ENCODE measurements at regions not wholly inside any gene's neighbourhood (a gene's known extent, or its start where the extent isn't known, plus 50 kb on each side); places are given as distances from the start of the nearest gene placed in this dataset.
A peak's percentile ranks its signal among the peaks of the same experiment; 100 is the strongest.

DNA sequence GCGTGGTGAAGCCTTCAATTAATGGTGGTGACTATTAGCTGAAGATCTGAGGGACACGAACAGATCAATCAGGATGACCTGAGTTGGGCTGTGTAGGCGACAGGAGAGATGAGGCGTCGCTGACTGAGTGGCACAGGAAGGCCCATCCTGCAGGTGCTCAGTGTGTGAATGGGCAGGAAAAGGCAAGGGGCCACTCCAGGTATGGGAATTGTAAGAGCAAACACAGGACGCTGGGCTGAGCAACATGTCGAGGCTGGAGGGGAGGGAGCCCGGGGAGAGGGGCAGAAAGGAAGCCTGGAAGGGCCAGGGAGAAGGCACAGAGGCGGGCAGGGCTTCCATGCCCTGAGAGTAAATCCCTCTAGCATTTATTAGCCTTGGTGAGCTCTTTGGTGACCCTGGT lies 151.0 kb downstream of the VEGFA start (continued):
- TF ChIP-seq CXXC5 (CRISPR knock-in tag; IDR thresholded peaks at IDR 0.05) (0 out of 2 replicates have a peak, but pooled peaks have one; percentile 13), PML (IDR thresholded peaks at IDR 0.05; ENCODE audit: low read length) (no peak), FOXA3 (CRISPR knock-in tag; conservative IDR thresholded peaks at IDR 0.05 in 1 of 2, IDR thresholded peaks at IDR 0.05 in 1 of 2) (no peak), YY1 (IDR thresholded peaks at IDR 0.05; ENCODE audit: borderline replicate concordance in 1 of 3, control insufficient read depth in 1 of 3, extremely low read depth in 1 of 3, insufficient read depth in 3 of 3, insufficient read length in 1 of 3, insufficient replicate concordance in 2 of 3, low read depth in 1 of 3, low read length in 2 of 3) (no peak), CREM (IDR thresholded peaks at IDR 0.05; ENCODE audit: low read depth) (no peak)
- TF ChIP-seq, protein P1, sequence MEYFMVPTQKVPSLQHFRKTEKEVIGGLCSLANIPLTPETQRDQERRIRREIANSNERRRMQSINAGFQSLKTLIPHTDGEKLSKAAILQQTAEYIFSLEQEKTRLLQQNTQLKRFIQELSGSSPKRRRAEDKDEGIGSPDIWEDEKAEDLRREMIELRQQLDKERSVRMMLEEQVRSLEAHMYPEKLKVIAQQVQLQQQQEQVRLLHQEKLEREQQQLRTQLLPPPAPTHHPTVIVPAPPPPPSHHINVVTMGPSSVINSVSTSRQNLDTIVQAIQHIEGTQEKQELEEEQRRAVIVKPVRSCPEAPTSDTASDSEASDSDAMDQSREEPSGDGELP (CRISPR knock-in tag; IDR thresholded peaks at IDR 0.05; ENCODE audit: borderline replicate concordance), result no peak

DNA sequence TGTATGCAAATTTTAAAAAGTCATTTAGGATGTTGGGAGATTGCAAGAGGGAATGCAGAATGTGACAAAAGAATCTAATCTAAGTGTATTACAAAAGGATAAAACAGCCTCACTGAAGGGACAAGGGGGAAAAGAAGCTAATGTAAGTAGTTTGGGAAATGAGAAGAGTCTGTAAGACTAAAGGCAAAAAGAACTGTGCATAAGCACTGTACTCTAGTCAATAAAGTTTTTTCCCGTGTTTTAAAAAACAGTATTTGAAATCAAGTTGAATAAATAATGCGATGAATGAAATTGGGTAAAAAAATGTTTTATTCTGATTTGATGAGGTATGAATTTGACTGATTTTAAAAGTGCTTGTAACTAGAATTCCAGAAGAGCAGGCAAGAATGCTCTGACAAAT lies 149.8 kb downstream of the VEGFA start:
- H3K9me3 ChIP-seq (replicated peaks; ENCODE audit: control insufficient read depth, insufficient read depth, low read depth, low read length), result no peaks in the 10 kb centered on the region
- FAIRE-seq (no peak), ATAC-seq (no peak), DNase-seq (ENCODE audit: extremely low read depth in 1 of 4, low spot score in 3 of 4) (no peak)
- peaks cover 34 to 40% of the 10 kb centered on the region in 2 experiments for H3K4me1 ChIP-seq (replicated peaks in 1 of 2; ENCODE audit: control insufficient read depth in 2 of 2, insufficient read depth in 2 of 2, low read length in 2 of 2)
- H3K4me2 ChIP-seq (ENCODE audit: insufficient read depth, low read length), result no peak overlapping the region
- H3K27ac ChIP-seq (ENCODE audit: extremely low read depth, low read depth, low read length), result no peak overlapping the region
- in situ Hi-C loops (cut with MboI), result no loop called here
- H2AFZ ChIP-seq (ENCODE audit: low read depth, low read length), result 0 out of 2 replicates have a peak overlapping the region, but pooled peaks have one; percentile 16
- H3K79me2 ChIP-seq (ENCODE audit: control insufficient read depth, insufficient read depth, low read length), result no peaks in the 10 kb centered on the region
- H3K36me3 ChIP-seq (ENCODE audit: control insufficient read depth, insufficient read depth, low read length), result no peaks in the 10 kb centered on the region
- BruUV-seq (replicated peaks), result no TSS peak
- ChIA-PET CTCF (ENCODE audit: low intra/inter-chr PET ratio) (no interaction called here), POLR2A (interaction anchor here (0.7 to 2.2 kb wide), 5 partner anchors 8 to 24 kb away, joined by 3 to 15 read pairs (median 5); no protein-coding TSS in a partner anchor)
- intact Hi-C loops (cut with micrococcal nuclease), result no loop called here
- H3K4me3 ChIP-seq, result no peak overlapping the region
- no peaks in the 10 kb centered on the region for H3K9me1 ChIP-seq (ENCODE audit: control insufficient read depth, insufficient read depth, low read length)
- no peak overlapping the region for H3K9ac ChIP-seq (ENCODE audit: insufficient read depth in 1 of 2, low read depth in 2 of 2, low read length in 2 of 2)
- no peaks in the 10 kb centered on the region for H3K27me3 ChIP-seq (ENCODE audit: control insufficient read depth in 2 of 2, insufficient read depth in 2 of 2, low read length in 2 of 2)
- WGBS (ENCODE audit: insufficient coverage, low coverage, missing lambda C conversion rate), result 75% methylated on average over 2 of the region's 2 CpGs
- H4K20me1 ChIP-seq (replicated peaks; ENCODE audit: control insufficient read depth, insufficient read depth, low read length), result no peaks in the 10 kb centered on the region
- TF ChIP-seq NELFE (IDR thresholded peaks at IDR 0.05; ENCODE audit: insufficient read depth, insufficient read length) (no peak), CBFA2T3 (IDR thresholded peaks at IDR 0.05) (no peak)
- TF ChIP-seq, protein P2, sequence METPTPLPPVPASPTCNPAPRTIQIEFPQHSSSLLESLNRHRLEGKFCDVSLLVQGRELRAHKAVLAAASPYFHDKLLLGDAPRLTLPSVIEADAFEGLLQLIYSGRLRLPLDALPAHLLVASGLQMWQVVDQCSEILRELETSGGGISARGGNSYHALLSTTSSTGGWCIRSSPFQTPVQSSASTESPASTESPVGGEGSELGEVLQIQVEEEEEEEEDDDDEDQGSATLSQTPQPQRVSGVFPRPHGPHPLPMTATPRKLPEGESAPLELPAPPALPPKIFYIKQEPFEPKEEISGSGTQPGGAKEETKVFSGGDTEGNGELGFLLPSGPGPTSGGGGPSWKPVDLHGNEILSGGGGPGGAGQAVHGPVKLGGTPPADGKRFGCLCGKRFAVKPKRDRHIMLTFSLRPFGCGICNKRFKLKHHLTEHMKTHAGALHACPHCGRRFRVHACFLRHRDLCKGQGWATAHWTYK (CRISPR knock-in tag; IDR thresholded peaks at IDR 0.05), result no peak

Data from K562 (cell line).